ENCODE measurements at regions not wholly inside any gene's neighbourhood (a gene's known extent, or its start where the extent isn't known, plus 50 kb on each side); places are given as distances from the start of the nearest gene placed in this dataset.

DNA sequence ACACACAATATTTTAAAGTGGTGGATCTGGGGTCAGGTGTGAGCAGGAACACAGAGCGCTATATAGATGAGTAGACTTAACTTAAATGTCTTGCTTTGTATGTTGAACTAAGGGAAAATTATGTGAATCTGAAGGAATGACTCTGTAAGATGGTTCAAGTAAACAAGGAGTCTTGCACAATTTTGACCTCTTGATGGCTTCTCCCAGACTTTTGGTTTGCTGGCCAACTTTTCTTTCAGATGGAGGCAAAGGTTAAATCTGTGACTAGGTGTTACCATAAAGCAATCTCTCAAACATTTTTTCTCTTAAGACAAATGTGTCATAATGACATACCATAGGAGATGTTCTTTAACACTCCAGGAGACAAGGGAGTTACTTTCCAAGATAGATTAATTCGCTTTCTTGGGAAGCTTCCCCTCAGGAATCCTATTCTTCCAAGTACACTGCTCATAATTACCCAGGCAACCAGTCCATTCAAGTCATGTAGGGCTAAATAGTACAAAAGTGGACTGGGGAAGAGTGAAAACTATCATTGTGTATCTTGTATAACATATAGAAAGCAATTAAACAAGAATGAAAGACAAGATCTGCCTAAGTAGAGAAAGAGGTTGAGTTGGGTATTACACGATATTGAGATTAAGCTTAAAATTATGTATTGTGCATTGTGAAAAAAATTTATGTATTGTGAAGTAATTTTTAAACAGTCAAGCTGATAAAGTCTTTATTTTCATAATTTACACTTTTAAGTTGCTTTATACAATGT lies 60.3 kb upstream of the SLC27A6 start:
- DNase-seq: no peak

DNA sequence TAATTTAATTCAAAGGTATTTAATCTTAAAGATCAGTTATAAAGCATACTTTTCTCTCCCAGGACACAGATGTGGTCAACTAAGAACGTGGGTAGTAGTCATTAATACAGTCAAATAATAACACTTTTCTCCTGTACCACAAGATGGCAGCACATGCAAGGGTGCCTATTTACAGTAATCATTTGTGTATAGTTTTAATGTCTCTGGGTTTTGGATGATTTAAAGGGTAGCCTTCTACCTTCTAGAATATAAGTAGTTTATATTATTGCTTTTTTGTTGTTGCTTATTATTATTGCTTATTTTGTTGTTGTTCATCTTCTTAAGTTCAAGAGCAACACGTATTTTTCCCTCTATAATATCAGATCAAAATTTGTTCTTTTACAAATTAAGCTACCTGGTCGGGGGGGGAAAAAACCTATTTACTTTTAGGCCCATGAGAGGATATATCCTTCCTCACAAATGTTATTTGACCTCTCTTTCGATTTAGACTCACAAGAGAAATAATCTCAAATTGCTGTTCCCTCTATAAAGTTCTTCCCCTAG lies 59.6 kb upstream of the SLC27A6 start:
- peak; percentile 16 for DNase-seq

DNA sequence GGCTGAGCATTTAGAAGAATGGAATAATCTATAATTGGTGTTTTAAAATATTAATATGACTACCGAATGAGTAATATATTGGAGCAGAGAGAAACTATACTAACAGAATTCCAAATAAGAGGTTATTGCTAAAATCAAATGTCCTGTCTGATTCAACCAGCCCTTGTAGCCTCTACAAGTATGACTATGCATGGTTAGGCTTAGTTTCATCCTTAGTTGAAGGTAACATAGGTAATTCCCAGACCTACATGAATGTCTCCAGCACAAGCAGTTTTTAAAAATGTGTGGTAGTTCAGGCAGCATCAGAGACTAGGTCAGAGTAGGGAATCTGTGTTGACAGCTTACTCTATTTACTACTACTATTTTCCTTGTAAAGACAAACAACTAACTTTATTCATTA lies 51.7 kb upstream of the SLC27A6 start:
- no peak for DNase-seq
